ENCODE measurements at regions not wholly inside any gene's neighbourhood (a gene's known extent, or its start where the extent isn't known, plus 50 kb on each side); places are given as distances from the start of the nearest gene placed in this dataset.

GRCh38 chr15:96560246-96560895 is 229.9 kb downstream of the NR2F2 start:
- H3K4me1 ChIP-seq (ENCODE audit: insufficient read depth): no peaks in the 10 kb centered on the region
- no peak overlapping the region for H3K4me3 ChIP-seq
- no peak for TF ChIP-seq CTCF (IDR thresholded peaks at IDR 0.05)
- TF ChIP-seq EP300 (IDR thresholded peaks at IDR 0.05): no peak
- no peak for TF ChIP-seq POLR2A (IDR thresholded peaks at IDR 0.05)
- H3K27ac ChIP-seq: no peak overlapping the region
- intact Hi-C loops (cut with DNase I): no loop called here
- 52 to 62% (median 57%) methylated on average over 3 of the region's 3 CpGs for WGBS, 3 donors
- no peaks in the 10 kb centered on the region for H3K36me3 ChIP-seq
- DNase-seq: no peak
- peaks cover 0 to 3% of the 10 kb centered on the region in 2 donors for H3K9me3 ChIP-seq
- no peaks in the 10 kb centered on the region for H3K27me3 ChIP-seq

- 71 to 76% (median 74%) methylated on average over 2 of the region's 2 CpGs for WGBS, 3 donors
- H3K9me3 ChIP-seq: peaks cover 0 to 3% of the 10 kb centered on the region in 2 donors
Observed at GRCh38 chr15:96561593-96561992, 231.1 kb downstream of the NR2F2 start.

GRCh38 chr15:96564546-96564945 is 234.0 kb downstream of the NR2F2 start:
- Histone ChIP-seq H3K27me3 (no peaks in the 10 kb centered on the region), H3K27ac (no peak overlapping the region), H3K36me3 (no peaks in the 10 kb centered on the region), H3K9me3 (peaks cover 0 to 3% of the 10 kb centered on the region in 2 donors), H3K4me1 (ENCODE audit: insufficient read depth) (no peaks in the 10 kb centered on the region), H3K4me3 (no peak overlapping the region)
- DNase-seq: no peak
- intact Hi-C loops (cut with DNase I): no loop called here
- TF ChIP-seq POLR2A (IDR thresholded peaks at IDR 0.05): no peak
- no peak for TF ChIP-seq CTCF (IDR thresholded peaks at IDR 0.05)
- TF ChIP-seq EP300 (IDR thresholded peaks at IDR 0.05): no peak
- 90 to 94% (median 91%) methylated on average over 3 of the region's 3 CpGs for whole genome bisulfite sequencing, 3 donors

More at GRCh38 chr15:96561593-96561992, 231.1 kb downstream of the NR2F2 start:
- no peak for TF ChIP-seq POLR2A (IDR thresholded peaks at IDR 0.05)
- no peak for TF ChIP-seq CTCF (IDR thresholded peaks at IDR 0.05)
- no peak for TF ChIP-seq EP300 (IDR thresholded peaks at IDR 0.05)
- Histone ChIP-seq H3K36me3 (no peaks in the 10 kb centered on the region), H3K4me1 (ENCODE audit: insufficient read depth) (no peaks in the 10 kb centered on the region), H3K4me3 (no peak overlapping the region), H3K27ac (no peak overlapping the region), H3K27me3 (no peaks in the 10 kb centered on the region)
- DNase-seq: no peak
- intact Hi-C loops (cut with DNase I): no loop called here

GRCh38 chr15:96565266-96565665 is 234.8 kb downstream of the NR2F2 start:
- WGBS, 3 donors: 70 to 90% (median 88%) methylated on average over 2 of the region's 2 CpGs
- Histone ChIP-seq H3K36me3 (no peaks in the 10 kb centered on the region), H3K4me3 (no peak overlapping the region), H3K27me3 (no peaks in the 10 kb centered on the region), H3K27ac (no peak overlapping the region), H3K4me1 (ENCODE audit: insufficient read depth) (no peaks in the 10 kb centered on the region), H3K9me3 (peaks cover 0 to 3% of the 10 kb centered on the region in 2 donors)
- no peak for DNase-seq
- intact Hi-C loops (cut with DNase I): no loop called here
- TF ChIP-seq CTCF (IDR thresholded peaks at IDR 0.05) (no peak), POLR2A (IDR thresholded peaks at IDR 0.05) (no peak), EP300 (IDR thresholded peaks at IDR 0.05) (no peak)

All from ovary (tissue), 7 donors.